Omental fat pad (tissue), 3 donors: ENCODE measurements at regions not wholly inside any gene's neighbourhood (a gene's known extent, or its start where the extent isn't known, plus 50 kb on each side); places are given as distances from the start of the nearest gene placed in this dataset.
A peak's percentile ranks its signal among the peaks of the same experiment; 100 is the strongest.

Source experiments
- ATAC-seq: fragments of 150-250 bp; one replicate; pipeline ENCODE4 v1.9.1; 2016; ENCODE audit warnings: mild to moderate bottlenecking, moderate library complexity; ENCODE audit not compliant: low FRiP score
- DNase-seq: peaks from one replicate; pipeline ENCODE4 v3.0.0-alpha.2; 2019; ENCODE audit warnings: low spot score
- CTCF ChIP-seq, 3 donors: fragments of 450-650 bp; IDR thresholded peaks; one replicate each; pipeline ENCODE4 v1.5.1; 2016 to 2017; ENCODE audit warnings: antibody characterized with exemption in 3 of 3, mild to moderate bottlenecking in 3 of 3, moderate library complexity in 2 of 3

- peak; percentile 87 for ATAC-seq
- TF ChIP-seq CTCF (IDR thresholded peaks at IDR 0.05): no peak
- DNase-seq: no peak
These were observed 72.0 kb downstream of the VCAM1 start for GRCh38 chr1:100791586-100791985.

GRCh38 chr1:100793659-100794058, 74.1 kb downstream of the VCAM1 start:
- no peak for TF ChIP-seq CTCF (IDR thresholded peaks at IDR 0.05)

GRCh38 chr1:100794748-100795645, 75.5 kb downstream of the VCAM1 start:
- no peak for TF ChIP-seq CTCF (IDR thresholded peaks at IDR 0.05)
- no peak for DNase-seq
- ATAC-seq: no peak

More at GRCh38 chr1:100793659-100794058, 74.1 kb downstream of the VCAM1 start:
- DNase-seq (no peak), ATAC-seq (no peak)

- no peak for TF ChIP-seq CTCF (IDR thresholded peaks at IDR 0.05)
- no peak for ATAC-seq
- no peak for DNase-seq
These were observed 76.1 kb downstream of the VCAM1 start for GRCh38 chr1:100795646-100795985.

- ATAC-seq (no peak), DNase-seq (no peak)
- TF ChIP-seq CTCF (IDR thresholded peaks at IDR 0.05): no peak
These were observed 76.5 kb downstream of the VCAM1 start for GRCh38 chr1:100796046-100796445.

GRCh38 chr1:100799548-100799947, 80.0 kb downstream of the VCAM1 start:
- ATAC-seq (no peak), DNase-seq (no peak)
- no peak for TF ChIP-seq CTCF (IDR thresholded peaks at IDR 0.05)
